Panc1 (cell line): ENCODE measurements at regions not wholly inside any gene's neighbourhood (a gene's known extent, or its start where the extent isn't known, plus 50 kb on each side); places are given as distances from the start of the nearest gene placed in this dataset.

Experiments
- POLR2AphosphoS5 ChIP-seq: IDR thresholded peaks from 2 replicates; pipeline ENCODE4 v1.6.1; 2012; ENCODE audit warnings: mild to moderate bottlenecking, low read depth, low read length, moderate library complexity
- TF ChIP-seq, protein P1 (sequence below): fragments of 450-650 bp; IDR thresholded peaks from 2 replicates; pipeline ENCODE4 v1.5.1; 2017; ENCODE audit warnings: mild to moderate bottlenecking
- TF ChIP-seq, protein P2 (sequence below), 2 experiments: IDR thresholded peaks; 2 replicates each; pipeline ENCODE4 v1.6.1; 2011 to 2012; ENCODE audit warnings: low read depth in 2 of 2, control low read depth in 1 of 2, low read length in 1 of 2, mild to moderate bottlenecking in 1 of 2, moderate library complexity in 1 of 2; ENCODE audit not compliant: insufficient read depth in 1 of 2

DNA sequence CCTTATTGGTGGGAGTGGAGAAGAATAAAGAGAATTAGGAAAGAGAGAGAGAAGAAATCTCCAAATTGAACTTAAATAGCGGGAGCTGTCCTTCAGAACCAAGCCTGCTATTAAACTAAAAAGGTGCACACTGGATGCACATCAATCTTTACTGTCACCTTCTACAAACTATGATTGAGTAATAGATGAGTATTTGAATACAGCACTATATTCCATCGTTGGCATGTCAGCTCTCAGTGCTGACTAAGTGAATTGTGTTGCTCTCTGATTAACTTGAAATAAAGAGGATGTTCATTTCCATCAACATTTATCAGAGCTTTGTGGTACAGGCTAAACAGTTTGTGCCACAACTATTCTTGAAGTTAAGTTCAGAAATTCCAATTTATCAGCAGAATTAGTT, 143.7 kb upstream of the PABPC4L start:
- TF ChIP-seq, protein P1, sequence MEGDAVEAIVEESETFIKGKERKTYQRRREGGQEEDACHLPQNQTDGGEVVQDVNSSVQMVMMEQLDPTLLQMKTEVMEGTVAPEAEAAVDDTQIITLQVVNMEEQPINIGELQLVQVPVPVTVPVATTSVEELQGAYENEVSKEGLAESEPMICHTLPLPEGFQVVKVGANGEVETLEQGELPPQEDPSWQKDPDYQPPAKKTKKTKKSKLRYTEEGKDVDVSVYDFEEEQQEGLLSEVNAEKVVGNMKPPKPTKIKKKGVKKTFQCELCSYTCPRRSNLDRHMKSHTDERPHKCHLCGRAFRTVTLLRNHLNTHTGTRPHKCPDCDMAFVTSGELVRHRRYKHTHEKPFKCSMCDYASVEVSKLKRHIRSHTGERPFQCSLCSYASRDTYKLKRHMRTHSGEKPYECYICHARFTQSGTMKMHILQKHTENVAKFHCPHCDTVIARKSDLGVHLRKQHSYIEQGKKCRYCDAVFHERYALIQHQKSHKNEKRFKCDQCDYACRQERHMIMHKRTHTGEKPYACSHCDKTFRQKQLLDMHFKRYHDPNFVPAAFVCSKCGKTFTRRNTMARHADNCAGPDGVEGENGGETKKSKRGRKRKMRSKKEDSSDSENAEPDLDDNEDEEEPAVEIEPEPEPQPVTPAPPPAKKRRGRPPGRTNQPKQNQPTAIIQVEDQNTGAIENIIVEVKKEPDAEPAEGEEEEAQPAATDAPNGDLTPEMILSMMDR: no peak
- no peak for TF ChIP-seq POLR2AphosphoS5
- TF ChIP-seq, protein P2, sequence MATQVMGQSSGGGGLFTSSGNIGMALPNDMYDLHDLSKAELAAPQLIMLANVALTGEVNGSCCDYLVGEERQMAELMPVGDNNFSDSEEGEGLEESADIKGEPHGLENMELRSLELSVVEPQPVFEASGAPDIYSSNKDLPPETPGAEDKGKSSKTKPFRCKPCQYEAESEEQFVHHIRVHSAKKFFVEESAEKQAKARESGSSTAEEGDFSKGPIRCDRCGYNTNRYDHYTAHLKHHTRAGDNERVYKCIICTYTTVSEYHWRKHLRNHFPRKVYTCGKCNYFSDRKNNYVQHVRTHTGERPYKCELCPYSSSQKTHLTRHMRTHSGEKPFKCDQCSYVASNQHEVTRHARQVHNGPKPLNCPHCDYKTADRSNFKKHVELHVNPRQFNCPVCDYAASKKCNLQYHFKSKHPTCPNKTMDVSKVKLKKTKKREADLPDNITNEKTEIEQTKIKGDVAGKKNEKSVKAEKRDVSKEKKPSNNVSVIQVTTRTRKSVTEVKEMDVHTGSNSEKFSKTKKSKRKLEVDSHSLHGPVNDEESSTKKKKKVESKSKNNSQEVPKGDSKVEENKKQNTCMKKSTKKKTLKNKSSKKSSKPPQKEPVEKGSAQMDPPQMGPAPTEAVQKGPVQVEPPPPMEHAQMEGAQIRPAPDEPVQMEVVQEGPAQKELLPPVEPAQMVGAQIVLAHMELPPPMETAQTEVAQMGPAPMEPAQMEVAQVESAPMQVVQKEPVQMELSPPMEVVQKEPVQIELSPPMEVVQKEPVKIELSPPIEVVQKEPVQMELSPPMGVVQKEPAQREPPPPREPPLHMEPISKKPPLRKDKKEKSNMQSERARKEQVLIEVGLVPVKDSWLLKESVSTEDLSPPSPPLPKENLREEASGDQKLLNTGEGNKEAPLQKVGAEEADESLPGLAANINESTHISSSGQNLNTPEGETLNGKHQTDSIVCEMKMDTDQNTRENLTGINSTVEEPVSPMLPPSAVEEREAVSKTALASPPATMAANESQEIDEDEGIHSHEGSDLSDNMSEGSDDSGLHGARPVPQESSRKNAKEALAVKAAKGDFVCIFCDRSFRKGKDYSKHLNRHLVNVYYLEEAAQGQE (IDR thresholded peaks at IDR 0.05; ENCODE audit: insufficient read depth in 1 of 2, low read depth in 2 of 2, low read length in 1 of 2): no peak
